GM12892 (cell line): ENCODE measurements at regions not wholly inside any gene's neighbourhood (a gene's known extent, or its start where the extent isn't known, plus 50 kb on each side); places are given as distances from the start of the nearest gene placed in this dataset.

Experiments used
- POLR2AphosphoS5 ChIP-seq: IDR thresholded peaks from 2 replicates; pipeline ENCODE4 v1.6.1; 2011; ENCODE audit warnings: low read depth, low read length, control low read depth
- TAF1 ChIP-seq: IDR thresholded peaks from 2 replicates; pipeline ENCODE4 v1.6.1; 2011; ENCODE audit warnings: low read depth, mild to moderate bottlenecking, control low read depth, low read length, borderline replicate concordance

- TF ChIP-seq TAF1 = no peak
- no peak for TF ChIP-seq POLR2AphosphoS5
Observed at GRCh38 chr9:73347720-73348119, 196.1 kb downstream of the ANXA1 start.
